Stimulated activated CD4-positive, alpha-beta T cell treated with anti-CD3 and anti-CD28 coated beads, Interleukin-1b, Interleukin-23, amount 100 ng/mL, for 1 hour (primary cell): ENCODE measurements at regions not wholly inside any gene's neighbourhood (a gene's known extent, or its start where the extent isn't known, plus 50 kb on each side); places are given as distances from the start of the nearest gene placed in this dataset.

ENCODE experiments used
- DNase-seq, 2 donors: peaks; one replicate each; pipeline ENCODE4 v3.0.0-alpha.2; 2020; ENCODE audit warnings: low read depth in 2 of 2

GRCh38 chr10:104574838-104575237 lies 66.3 kb upstream of the SORCS3 start:
- no peak for DNase-seq

- DNase-seq, result no peak
Observed at GRCh38 chr10:104576611-104577010, 64.5 kb upstream of the SORCS3 start.

DNA sequence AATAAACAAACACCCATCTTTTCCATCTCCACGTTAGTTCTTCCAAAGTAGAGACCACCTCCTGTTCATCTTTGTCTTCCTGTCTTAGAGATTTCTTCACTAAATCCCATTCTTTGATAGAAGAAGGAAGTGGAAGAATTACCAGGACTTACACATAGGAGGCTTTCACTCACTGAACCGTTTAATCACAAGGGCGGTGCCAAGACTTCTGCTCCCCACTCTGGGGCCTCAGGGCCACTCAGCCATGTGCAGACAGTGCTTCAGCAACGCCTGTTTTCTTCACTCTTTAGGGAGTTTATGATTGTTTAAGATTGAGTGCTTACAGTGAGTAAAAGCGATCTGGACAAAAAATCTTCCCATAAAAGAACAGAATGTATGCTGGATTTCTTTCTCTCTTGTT lies 63.9 kb upstream of the SORCS3 start:
- DNase-seq, result no peak

GRCh38 chr10:104577861-104578521 lies 63.1 kb upstream of the SORCS3 start:
- DNase-seq, result no peak

DNA sequence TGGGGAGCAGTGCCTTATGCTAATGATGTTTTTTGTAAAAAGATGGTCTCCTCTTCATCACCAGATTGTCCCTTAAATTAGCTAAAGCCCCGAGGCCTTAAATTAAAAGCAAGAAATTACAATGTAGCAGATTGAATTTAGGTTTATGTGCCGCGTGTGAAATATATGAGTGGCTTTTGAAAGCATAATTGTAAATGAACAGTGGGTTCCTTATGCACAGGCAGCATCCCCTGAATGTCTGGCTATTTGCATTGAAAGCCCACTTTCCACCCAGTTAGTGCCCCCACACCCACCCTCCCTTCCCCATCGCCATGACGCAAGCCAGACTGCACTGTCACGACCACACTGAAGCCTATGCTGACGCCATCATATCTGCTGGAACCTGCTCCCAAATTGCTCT lies 62.4 kb upstream of the SORCS3 start:
- DNase-seq, result no peak

DNA sequence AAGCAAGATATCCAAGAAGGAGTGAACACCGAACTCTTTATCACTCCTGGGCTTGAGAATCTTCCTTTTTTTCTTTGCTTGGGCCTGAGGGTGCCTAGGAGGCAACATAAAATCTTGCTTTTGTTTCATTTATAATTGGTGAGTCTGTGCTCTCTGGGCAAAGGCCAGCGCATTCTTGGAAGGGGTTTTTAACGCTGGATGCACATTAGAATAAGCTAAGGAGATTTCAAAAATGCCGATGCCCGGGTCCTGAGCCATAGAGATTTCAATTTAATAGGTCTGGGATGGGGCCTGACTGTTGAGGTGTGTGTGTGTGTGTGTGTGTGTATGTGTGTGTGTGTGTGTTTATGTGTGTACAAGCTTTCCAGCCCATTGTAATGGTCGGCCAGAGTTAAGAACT lies 62.0 kb upstream of the SORCS3 start:
- DNase-seq, result no peak

- no peak for DNase-seq
Observed at GRCh38 chr10:104580321-104580720, 60.8 kb upstream of the SORCS3 start.

DNA sequence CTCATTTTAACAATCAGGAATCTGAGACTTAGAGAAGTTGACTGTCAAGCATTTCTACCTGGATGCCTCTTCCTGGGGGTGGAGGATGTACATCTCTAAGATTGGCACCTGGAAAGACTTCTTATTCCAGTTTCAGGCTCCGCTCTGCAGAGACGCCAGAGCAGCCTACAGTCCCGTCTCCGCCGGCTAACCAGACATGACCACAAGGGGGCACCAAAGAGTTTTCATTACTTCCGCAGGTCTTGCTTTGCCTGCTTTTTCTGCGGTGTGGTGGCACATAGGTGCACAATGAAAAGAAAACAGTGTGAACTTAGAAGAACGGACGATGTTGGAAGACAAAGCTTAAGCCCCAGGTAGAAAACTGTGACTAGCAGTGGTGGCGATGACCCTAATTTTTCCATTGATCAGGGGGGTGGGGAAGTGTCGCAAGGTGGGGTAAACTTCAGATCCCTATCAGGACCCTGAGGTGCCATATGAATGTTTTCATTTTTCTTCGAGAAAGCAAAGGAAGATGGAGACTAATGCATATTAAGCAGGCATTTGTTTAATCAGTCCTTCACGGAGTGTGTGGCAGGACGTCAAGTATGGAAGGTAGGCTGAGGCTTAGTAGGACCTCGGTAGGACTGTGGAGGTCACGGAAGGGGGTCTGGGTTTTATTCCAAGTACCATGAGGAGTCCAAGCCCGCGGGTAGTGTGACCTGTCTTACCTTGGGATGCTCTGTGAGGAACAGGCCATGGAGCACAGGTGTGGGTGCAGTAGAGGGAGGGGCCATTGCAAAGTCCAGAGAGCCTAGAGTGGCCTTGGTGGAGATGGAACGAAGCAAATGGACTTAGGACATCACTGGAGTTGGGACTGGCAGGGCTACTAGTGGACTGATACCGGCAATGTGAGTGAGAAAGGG lies 60.1 kb upstream of the SORCS3 start:
- peak; percentile 32 to 47 for DNase-seq

DNA sequence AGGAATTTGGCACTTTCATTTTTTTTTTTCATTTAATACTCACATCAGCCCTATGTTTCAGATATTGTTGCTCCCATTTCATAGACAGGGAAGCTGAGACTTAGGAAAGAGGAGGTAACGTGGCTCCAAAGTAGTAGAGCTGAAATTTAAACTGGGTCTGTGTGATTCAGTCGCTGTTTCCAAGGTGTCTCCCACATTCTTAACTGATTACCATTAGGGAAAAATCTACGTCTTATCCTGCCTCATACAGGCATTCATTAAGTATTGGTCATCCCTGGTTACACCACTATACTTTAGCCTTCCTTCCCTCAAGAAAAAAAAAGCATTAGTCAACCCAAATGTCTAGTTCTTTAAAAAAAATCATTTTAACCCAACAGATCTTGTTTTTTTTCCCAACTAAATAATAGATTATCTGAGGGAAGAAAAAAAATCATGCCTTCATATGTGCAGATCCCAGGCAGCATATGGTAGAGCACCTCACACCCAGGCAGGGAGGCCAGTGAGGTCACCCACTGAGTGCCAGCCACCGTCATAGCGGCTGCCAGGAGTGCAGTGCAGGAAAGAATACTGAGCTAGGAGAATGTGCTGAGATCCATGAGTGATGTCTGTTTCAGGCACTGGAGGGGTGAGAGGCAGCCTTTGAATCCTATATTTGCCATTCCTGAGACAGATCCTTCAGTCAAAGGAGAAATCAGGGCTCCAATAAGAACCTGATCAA lies 59.0 kb upstream of the SORCS3 start:
- no peak for DNase-seq

DNA sequence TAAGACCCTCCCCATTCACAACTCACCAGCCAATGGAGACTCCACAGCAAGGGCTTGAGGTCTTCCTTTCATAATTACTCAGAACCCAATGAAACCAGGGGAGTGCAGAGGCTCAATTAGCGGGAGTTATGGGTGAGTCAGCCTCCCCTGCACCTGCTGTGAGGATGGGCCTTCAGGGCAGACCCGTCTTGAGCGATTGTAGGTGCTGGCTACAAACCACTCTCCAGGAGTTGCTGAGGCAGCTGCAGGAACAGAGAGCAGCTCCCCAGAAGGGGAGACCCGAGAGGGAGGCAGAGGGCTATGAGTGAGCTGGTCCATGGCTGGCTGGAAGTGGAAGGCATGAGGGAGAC lies 58.5 kb upstream of the SORCS3 start:
- no peak for DNase-seq

DNA sequence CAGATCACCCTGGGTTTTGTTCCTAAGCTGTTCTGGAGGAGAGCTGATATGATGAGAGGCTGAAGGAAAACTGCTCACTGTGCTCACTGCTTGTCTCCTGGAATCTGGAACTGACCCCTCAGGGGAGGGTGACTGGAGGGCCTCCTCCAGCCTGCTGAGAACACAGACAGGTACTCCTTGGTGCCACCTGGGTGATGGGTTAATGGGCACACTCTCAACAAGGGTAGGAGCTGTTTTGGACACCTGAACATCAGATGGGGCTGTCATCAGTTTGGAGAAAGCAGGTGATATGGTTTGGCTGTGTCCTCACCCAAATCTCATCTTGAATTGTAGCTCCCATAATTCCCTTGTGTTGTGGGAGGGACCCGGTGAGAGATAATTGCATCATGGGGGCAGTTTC lies 58.1 kb upstream of the SORCS3 start:
- DNase-seq, result no peak

DNA sequence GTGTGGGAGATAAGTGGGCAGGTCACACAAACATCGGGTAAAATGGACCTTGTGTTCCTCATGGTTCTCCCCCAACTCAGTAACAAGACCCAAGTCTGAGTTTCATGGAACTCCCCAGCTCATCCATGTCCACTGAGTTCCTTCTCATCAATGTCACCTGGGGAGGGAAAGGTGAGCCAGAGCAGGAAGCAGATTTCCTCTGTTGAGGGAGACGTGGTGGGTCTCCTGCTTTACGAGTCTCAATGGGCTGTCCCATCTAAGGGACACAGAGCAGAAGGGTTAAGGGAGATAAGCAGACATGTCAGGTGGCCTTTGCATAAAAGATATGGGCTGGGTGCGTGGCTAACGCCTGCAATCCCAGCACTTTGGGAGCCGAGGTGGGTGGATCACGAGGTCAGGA lies 56.5 kb upstream of the SORCS3 start:
- no peak for DNase-seq

- no peak for DNase-seq
Observed at GRCh38 chr10:104587751-104588150, 53.3 kb upstream of the SORCS3 start.

DNA sequence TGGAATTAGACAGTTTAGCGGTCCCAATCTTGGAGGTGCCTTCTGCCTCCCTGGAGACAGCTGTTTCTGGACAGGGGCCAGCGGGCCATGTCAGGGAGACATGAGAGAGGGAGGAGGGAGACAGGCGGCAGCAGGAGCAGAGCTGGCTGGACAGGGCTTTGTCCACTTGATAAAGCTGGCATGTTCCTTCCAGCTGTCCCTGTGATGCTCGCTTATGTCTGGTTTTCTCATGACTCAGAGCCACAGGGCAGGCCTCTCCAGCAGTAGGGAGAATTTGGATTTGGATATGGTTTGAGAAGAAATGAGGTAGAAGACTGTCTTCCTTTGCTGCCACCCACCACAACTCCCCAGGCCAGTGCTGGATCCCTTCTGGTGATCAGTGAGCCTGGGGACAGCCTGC lies 51.7 kb upstream of the SORCS3 start:
- DNase-seq, result no peak

- DNase-seq, result no peak
Observed at GRCh38 chr10:104589871-104590270, 51.2 kb upstream of the SORCS3 start.
